Naive thymus-derived CD4-positive, alpha-beta T cell (primary cell): ENCODE measurements at regions not wholly inside any gene's neighbourhood (a gene's known extent, or its start where the extent isn't known, plus 50 kb on each side); places are given as distances from the start of the nearest gene placed in this dataset.

Experiments
- ATAC-seq: fragments of 150-1000 bp; cut with Tn5 transposase; 2 replicates; pipeline ENCODE4 v1.10.0; 2021; ENCODE audit warnings: mild to moderate bottlenecking, moderate library complexity
- CTCF ChIA-PET: fragments of 350-600 bp; sonication (Branson Sonifier 250); formaldehyde crosslinking; loops from one replicate; lab custom pipeline; 2021; ENCODE audit warnings: antibody characterized with exemption; lab: Charles Lee
- POLR2A ChIA-PET: fragments of 350-600 bp; sonication (Branson Sonifier 250); formaldehyde crosslinking; loops from one replicate; lab custom pipeline; 2021; ENCODE audit warnings: antibody characterized with exemption, inconsistent platforms; lab: Charles Lee
- DNase-seq, 9 donors: peaks; one replicate each; pipeline versions ENCODE4 v3.0.0 to v3.0.0-alpha.2; 2020 to 2022; ENCODE audit warnings: mixed read lengths in 1 of 9
- H3K27ac ChIP-seq: one replicate; pipeline ENCODE4 v1.7.0; 2013; ENCODE audit warnings: mild to moderate bottlenecking, low read depth, low read length, moderate library complexity
- H3K27me3 ChIP-seq, 2 donors: one replicate each; pipeline ENCODE4 v1.7.0; 2013; ENCODE audit warnings: low read length in 2 of 2, mild to moderate bottlenecking in 2 of 2, moderate library complexity in 2 of 2; ENCODE audit not compliant: control insufficient read depth in 2 of 2, insufficient read depth in 2 of 2
- H3K36me3 ChIP-seq, 3 experiments: 1 replicate in 2 of 3; 2 replicates in 1 of 3; pipeline ENCODE4 v1.7.0; 2013; ENCODE audit warnings: low read length in 3 of 3, mild to moderate bottlenecking in 3 of 3, moderate library complexity in 1 of 3; ENCODE audit not compliant: insufficient read depth in 3 of 3, control insufficient read depth in 2 of 3
- H3K4me1 ChIP-seq, 2 donors: one replicate each; pipeline ENCODE4 v1.7.0; 2013; ENCODE audit warnings: low read length in 2 of 2, mild to moderate bottlenecking in 2 of 2, moderate library complexity in 1 of 2; ENCODE audit not compliant: control insufficient read depth in 2 of 2, insufficient read depth in 2 of 2
- H3K4me3 ChIP-seq: 2 replicates; pipeline ENCODE4 v1.7.0; 2013; ENCODE audit warnings: mild to moderate bottlenecking, low read length
- H3K9me3 ChIP-seq, 3 experiments: 1 replicate in 2 of 3; 2 replicates in 1 of 3; pipeline ENCODE4 v1.7.0; 2013; ENCODE audit warnings: low read length in 3 of 3; ENCODE audit not compliant: control insufficient read depth in 2 of 3
- H3K27ac Mint-ChIP-seq, 9 donors: one replicate each; pipeline ENCODE4 v1.8.0; 2020 to 2022; ENCODE audit warnings: mixed read lengths in 9 of 9, mild to moderate bottlenecking in 8 of 9, moderate library complexity in 5 of 9, inconsistent platforms in 2 of 9
- H3K27me3 Mint-ChIP-seq, 5 donors: one replicate each; pipeline ENCODE4 v1.8.0; 2021 to 2022; ENCODE audit warnings: mixed read lengths in 5 of 5, mild to moderate bottlenecking in 1 of 5
- H3K36me3 Mint-ChIP-seq, 5 donors: one replicate each; pipeline ENCODE4 v1.8.0; 2020 to 2022; ENCODE audit warnings: mixed read lengths in 5 of 5, mild to moderate bottlenecking in 3 of 5, inconsistent platforms in 1 of 5
- H3K4me1 Mint-ChIP-seq, 7 donors: one replicate each; pipeline ENCODE4 v1.8.0; 2020 to 2022; ENCODE audit warnings: mixed read lengths in 7 of 7, mild to moderate bottlenecking in 3 of 7, inconsistent platforms in 1 of 7
- H3K4me3 Mint-ChIP-seq, 10 donors: one replicate each; pipeline ENCODE4 v1.8.0; 2020 to 2022; ENCODE audit warnings: mild to moderate bottlenecking in 10 of 10, mixed read lengths in 10 of 10, moderate library complexity in 6 of 10, inconsistent platforms in 2 of 10
- H3K9me3 Mint-ChIP-seq, 11 donors: one replicate each; pipeline ENCODE4 v1.8.0; 2020 to 2022; ENCODE audit warnings: mixed read lengths in 11 of 11, mild to moderate bottlenecking in 4 of 11, inconsistent platforms in 1 of 11, moderate library complexity in 1 of 11
- intact Hi-C, 2 donors: fragments of 100-400 bp; cut with micrococcal nuclease; formaldehyde crosslinking; loops; one replicate each; pipeline ENCODE4 v1.15.1; 2023

GRCh38 chr2:234751275-234751973 lies 200.4 kb upstream of the SH3BP4 start:
- POLR2A ChIA-PET = no interaction called here
- H3K36me3 ChIP-seq = no peaks in the 10 kb centered on the region
- Mint-ChIP-seq H3K4me3 (no peak overlapping the region), H3K27me3 (peaks cover 0 to 25% (median 19%) of the 10 kb centered on the region in 5 donors), H3K4me1 (no peaks in the 10 kb centered on the region), H3K9me3 (peaks cover 0 to 27% (median 6%) of the 10 kb centered on the region in 11 donors), H3K27ac (no peak overlapping the region), H3K36me3 (peaks cover 0 to 3% (median 0%) of the 10 kb centered on the region in 5 donors)
- no peaks in the 10 kb centered on the region for H3K4me1 ChIP-seq
- DNase-seq (no peak), ATAC-seq (no peak)
- no peak overlapping the region for H3K27ac ChIP-seq
- H3K9me3 ChIP-seq = no peaks in the 10 kb centered on the region
- no peak overlapping the region for H3K4me3 ChIP-seq
- intact Hi-C loops = no loop called here
- CTCF ChIA-PET = no interaction called here
- no peaks in the 10 kb centered on the region for H3K27me3 ChIP-seq

- H3K27me3 ChIP-seq = peaks cover 0 to 4% of the 10 kb centered on the region in 2 donors
- Mint-ChIP-seq H3K4me1 (no peaks in the 10 kb centered on the region), H3K9me3 (peaks cover 0 to 16% (median 3%) of the 10 kb centered on the region in 11 donors), H3K36me3 (no peaks in the 10 kb centered on the region), H3K4me3 (no peak overlapping the region), H3K27me3 (peaks cover 3 to 39% (median 24%) of the 10 kb centered on the region in 5 donors), H3K27ac (no peak overlapping the region)
- no peak overlapping the region for H3K4me3 ChIP-seq
- no peaks in the 10 kb centered on the region for H3K4me1 ChIP-seq
- intact Hi-C loops = no loop called here
- no peaks in the 10 kb centered on the region for H3K9me3 ChIP-seq
- DNase-seq (no peak), ATAC-seq (no peak)
- ChIA-PET CTCF (no interaction called here), POLR2A (no interaction called here)
- H3K27ac ChIP-seq = no peak overlapping the region
- no peaks in the 10 kb centered on the region for H3K36me3 ChIP-seq
Measured at GRCh38 chr2:234747833-234748559, 203.8 kb upstream of the SH3BP4 start.

- Mint-ChIP-seq H3K27ac (no peak overlapping the region), H3K36me3 (no peaks in the 10 kb centered on the region), H3K4me3 (no peak overlapping the region), H3K9me3 (peaks cover 0 to 19% (median 4%) of the 10 kb centered on the region in 11 donors), H3K4me1 (no peaks in the 10 kb centered on the region), H3K27me3 (peaks cover 6 to 39% (median 26%) of the 10 kb centered on the region in 5 donors)
- H3K27ac ChIP-seq = no peak overlapping the region
- no peaks in the 10 kb centered on the region for H3K36me3 ChIP-seq
- DNase-seq (no peak), ATAC-seq (no peak)
- ChIA-PET POLR2A (no interaction called here), CTCF (no interaction called here)
- intact Hi-C loops = no loop called here
- H3K9me3 ChIP-seq = no peaks in the 10 kb centered on the region
- peaks cover 0 to 4% of the 10 kb centered on the region in 2 donors for H3K27me3 ChIP-seq
- H3K4me1 ChIP-seq = no peaks in the 10 kb centered on the region
- no peak overlapping the region for H3K4me3 ChIP-seq
Measured at GRCh38 chr2:234747032-234747431, 204.8 kb upstream of the SH3BP4 start.

- DNase-seq (no peak), ATAC-seq (no peak)
- H3K4me1 Mint-ChIP-seq = no peaks in the 10 kb centered on the region
- H3K27ac ChIP-seq = no peak overlapping the region
- CTCF ChIA-PET = no interaction called here
- peaks cover 7 to 44% (median 37%) of the 10 kb centered on the region in 5 donors for H3K27me3 Mint-ChIP-seq
- no peaks in the 10 kb centered on the region for H3K36me3 ChIP-seq
- POLR2A ChIA-PET = no interaction called here
- H3K9me3 Mint-ChIP-seq = peaks cover 0 to 28% (median 8%) of the 10 kb centered on the region in 11 donors
- H3K4me1 ChIP-seq = no peaks in the 10 kb centered on the region
- no peaks in the 10 kb centered on the region for H3K9me3 ChIP-seq
- H3K4me3 Mint-ChIP-seq = no peak overlapping the region
- H3K27ac Mint-ChIP-seq = no peak overlapping the region
- no peaks in the 10 kb centered on the region for H3K36me3 Mint-ChIP-seq
- peaks cover 0 to 4% of the 10 kb centered on the region in 2 donors for H3K27me3 ChIP-seq
- intact Hi-C loops = no loop called here
- H3K4me3 ChIP-seq = no peak overlapping the region
Measured at GRCh38 chr2:234745347-234745746, 206.5 kb upstream of the SH3BP4 start.

GRCh38 chr2:234741976-234742375 lies 209.8 kb upstream of the SH3BP4 start:
- CTCF ChIA-PET = no interaction called here

GRCh38 chr2:234739061-234739460 lies 212.8 kb upstream of the SH3BP4 start:
- Mint-ChIP-seq H3K4me3 (no peak overlapping the region), H3K4me1 (no peaks in the 10 kb centered on the region), H3K27me3 (peaks cover 13 to 56% (median 33%) of the 10 kb centered on the region in 5 donors), H3K36me3 (peaks cover 0 to 4% (median 0%) of the 10 kb centered on the region in 5 donors), H3K9me3 (peaks cover 7 to 31% (median 12%) of the 10 kb centered on the region in 11 donors), H3K27ac (no peak overlapping the region)
- no peaks in the 10 kb centered on the region for H3K36me3 ChIP-seq
- DNase-seq (no peak), ATAC-seq (no peak)
- H3K27me3 ChIP-seq = no peaks in the 10 kb centered on the region
- no peaks in the 10 kb centered on the region for H3K9me3 ChIP-seq
- intact Hi-C loops = no loop called here
- ChIA-PET CTCF (no interaction called here), POLR2A (no interaction called here)
- no peak overlapping the region for H3K27ac ChIP-seq
- no peaks in the 10 kb centered on the region for H3K4me1 ChIP-seq
- H3K4me3 ChIP-seq = no peak overlapping the region

More at GRCh38 chr2:234741976-234742375, 209.8 kb upstream of the SH3BP4 start:
- Mint-ChIP-seq H3K9me3 (peaks cover 0 to 13% (median 6%) of the 10 kb centered on the region in 11 donors), H3K27me3 (peaks cover 10 to 56% (median 40%) of the 10 kb centered on the region in 5 donors), H3K4me1 (no peaks in the 10 kb centered on the region), H3K4me3 (no peak overlapping the region), H3K27ac (no peak overlapping the region), H3K36me3 (no peaks in the 10 kb centered on the region)
- H3K36me3 ChIP-seq = no peaks in the 10 kb centered on the region
- POLR2A ChIA-PET = no interaction called here
- H3K4me3 ChIP-seq = no peak overlapping the region
- ATAC-seq = no peak
- no peaks in the 10 kb centered on the region for H3K9me3 ChIP-seq
- no peak overlapping the region for H3K27ac ChIP-seq
- intact Hi-C loops = no loop called here
- H3K4me1 ChIP-seq = no peaks in the 10 kb centered on the region
- peaks cover 0 to 4% of the 10 kb centered on the region in 2 donors for H3K27me3 ChIP-seq
- no peak for DNase-seq
